SK-N-SH treated with all-trans-retinoic acid at 6 μM for 48 hours (cell line): ENCODE measurements at regions not wholly inside any gene's neighbourhood (a gene's known extent, or its start where the extent isn't known, plus 50 kb on each side); places are given as distances from the start of the nearest gene placed in this dataset.

Source experiments
- ATAC-seq: fragments of 200-7000 bp; cut with Tn5 transposase; 3 replicates; pipeline ENCODE4 v1.9.1; 2020; ENCODE audit warnings: mild to moderate bottlenecking, moderate library complexity
- ARNTL ChIP-seq: fragments of 450-650 bp; formaldehyde crosslinking; IDR thresholded peaks from 2 replicates; pipeline ENCODE4 v1.5.0; 2020; ENCODE audit warnings: low read depth, mild to moderate bottlenecking, moderate library complexity, borderline replicate concordance
- BACH2 ChIP-seq: fragments of 250-450 bp; sonication (Bioruptor Pico); IDR thresholded peaks from 2 replicates; pipeline ENCODE4 v1.9.0; 2021; ENCODE audit warnings: mild to moderate bottlenecking, borderline replicate concordance
- CSDC2 ChIP-seq: fragments of 250-450 bp; sonication (Bioruptor Pico); IDR thresholded peaks from 2 replicates; pipeline ENCODE4 v1.5.0; 2020; ENCODE audit warnings: mild to moderate bottlenecking, moderate library complexity
- ESRRG ChIP-seq: fragments of 250-450 bp; sonication (Bioruptor Pico); IDR thresholded peaks from 2 replicates; pipeline ENCODE4 v1.6.1; 2021; ENCODE audit warnings: mild to moderate bottlenecking
- GLIS3 ChIP-seq: fragments of 250-450 bp; sonication (Bioruptor Pico); IDR thresholded peaks from 2 replicates; pipeline ENCODE4 v1.5.0; 2020; ENCODE audit warnings: mild to moderate bottlenecking, moderate library complexity
- ISL1 ChIP-seq: fragments of 250-450 bp; sonication (Bioruptor Pico); IDR thresholded peaks from 2 replicates; pipeline ENCODE4 v2.1.2; 2022; ENCODE audit warnings: mild to moderate bottlenecking, moderate library complexity
- OSR1 ChIP-seq: fragments of 250-450 bp; sonication (Bioruptor Pico); IDR thresholded peaks from 2 replicates; pipeline ENCODE4 v1.8.0; 2022; ENCODE audit warnings: moderate library complexity, mild to moderate bottlenecking, inconsistent platforms
- PATZ1 ChIP-seq: fragments of 250-450 bp; sonication (Bioruptor Pico); IDR thresholded peaks from 2 replicates; pipeline ENCODE4 v1.8.0; 2020; ENCODE audit warnings: mild to moderate bottlenecking, moderate library complexity, borderline replicate concordance
- POU6F1 ChIP-seq: fragments of 250-450 bp; sonication (Bioruptor Pico); IDR thresholded peaks from 2 replicates; pipeline ENCODE4 v1.8.0; 2021; ENCODE audit warnings: low read depth, mild to moderate bottlenecking, moderate library complexity, borderline replicate concordance
- PPARA ChIP-seq: fragments of 250-450 bp; sonication (Bioruptor Pico); IDR thresholded peaks from 2 replicates; pipeline ENCODE4 v1.5.0; 2020; ENCODE audit warnings: mild to moderate bottlenecking, borderline replicate concordance
- RARB ChIP-seq: fragments of 250-450 bp; sonication (Bioruptor Pico); IDR thresholded peaks from 2 replicates; pipeline ENCODE4 v1.8.0; 2021; ENCODE audit warnings: mild to moderate bottlenecking, moderate library complexity
- TCF4 ChIP-seq: fragments of 250-450 bp; sonication (Bioruptor Pico); IDR thresholded peaks from 2 replicates; pipeline ENCODE4 v1.8.0; 2021; ENCODE audit warnings: mild to moderate bottlenecking, moderate library complexity, borderline replicate concordance
- TOX ChIP-seq: fragments of 250-450 bp; sonication (Bioruptor Pico); IDR thresholded peaks from 2 replicates; pipeline ENCODE4 v1.8.0; 2021; ENCODE audit warnings: mild to moderate bottlenecking, moderate library complexity, borderline replicate concordance
- ZC3H10 ChIP-seq: fragments of 250-450 bp; sonication (Bioruptor Pico); IDR thresholded peaks from 2 replicates; pipeline ENCODE4 v1.5.1; 2021; ENCODE audit warnings: mild to moderate bottlenecking, moderate library complexity
- ZNF565 ChIP-seq: fragments of 450-650 bp; formaldehyde crosslinking; conservative IDR thresholded peaks from 2 replicates; pipeline ENCODE4 v1.5.0; 2020; ENCODE audit warnings: low read depth, mild to moderate bottlenecking, moderate library complexity
- ZNF70 ChIP-seq: fragments of 450-650 bp; formaldehyde crosslinking; IDR thresholded peaks from 2 replicates; pipeline ENCODE4 v1.5.0; 2020; ENCODE audit warnings: mild to moderate bottlenecking, moderate library complexity
- ZNF8 ChIP-seq: fragments of 450-650 bp; formaldehyde crosslinking; IDR thresholded peaks from 2 replicates; pipeline ENCODE4 v1.5.0; 2020; ENCODE audit warnings: mild to moderate bottlenecking, moderate library complexity
- TF ChIP-seq, protein P1 (sequence below): fragments of 250-450 bp; sonication (Bioruptor Pico); IDR thresholded peaks from 2 replicates; pipeline ENCODE4 v1.5.1; 2020; ENCODE audit warnings: low read depth, mild to moderate bottlenecking, moderate library complexity
- TF ChIP-seq, protein P2 (sequence below): fragments of 250-450 bp; sonication (Bioruptor Pico); IDR thresholded peaks from 2 replicates; pipeline ENCODE4 v1.5.1; 2021; ENCODE audit warnings: mild to moderate bottlenecking, moderate library complexity

DNA sequence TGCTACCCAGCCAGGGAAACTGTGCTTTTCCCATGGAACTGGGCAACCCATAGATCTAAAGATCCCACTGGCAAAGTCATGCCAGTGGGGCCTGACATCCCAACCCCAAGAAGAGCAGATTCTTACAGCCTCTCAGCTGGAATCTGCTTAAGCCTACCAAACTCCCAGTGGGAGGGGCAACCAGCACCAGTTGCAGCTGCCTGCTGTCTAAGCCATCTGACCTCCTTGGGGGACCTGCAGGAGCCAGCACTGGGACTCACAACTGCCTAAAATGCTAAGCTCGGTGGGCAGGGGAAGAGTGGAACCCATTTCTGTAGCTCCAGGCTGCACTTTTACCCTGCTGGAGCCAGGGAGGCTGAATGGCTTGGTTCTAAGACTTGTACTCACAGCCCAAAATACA lies 770.7 kb upstream of the SLC8A1 start:
- no peak for ATAC-seq
- no peak for TF ChIP-seq ZC3H10
- no peak for TF ChIP-seq ZNF565 (CRISPR knock-in tag)
- TF ChIP-seq ESRRG (CRISPR knock-in tag), result no peak
- TF ChIP-seq PPARA (CRISPR knock-in tag), result no peak
- no peak for TF ChIP-seq OSR1
- TF ChIP-seq TOX (CRISPR knock-in tag), result no peak
- TF ChIP-seq ZNF8 (CRISPR knock-in tag), result no peak
- no peak for TF ChIP-seq RARB (CRISPR knock-in tag)
- TF ChIP-seq GLIS3 (CRISPR knock-in tag), result no peak
- no peak for TF ChIP-seq CSDC2 (CRISPR knock-in tag)
- TF ChIP-seq, protein P1, sequence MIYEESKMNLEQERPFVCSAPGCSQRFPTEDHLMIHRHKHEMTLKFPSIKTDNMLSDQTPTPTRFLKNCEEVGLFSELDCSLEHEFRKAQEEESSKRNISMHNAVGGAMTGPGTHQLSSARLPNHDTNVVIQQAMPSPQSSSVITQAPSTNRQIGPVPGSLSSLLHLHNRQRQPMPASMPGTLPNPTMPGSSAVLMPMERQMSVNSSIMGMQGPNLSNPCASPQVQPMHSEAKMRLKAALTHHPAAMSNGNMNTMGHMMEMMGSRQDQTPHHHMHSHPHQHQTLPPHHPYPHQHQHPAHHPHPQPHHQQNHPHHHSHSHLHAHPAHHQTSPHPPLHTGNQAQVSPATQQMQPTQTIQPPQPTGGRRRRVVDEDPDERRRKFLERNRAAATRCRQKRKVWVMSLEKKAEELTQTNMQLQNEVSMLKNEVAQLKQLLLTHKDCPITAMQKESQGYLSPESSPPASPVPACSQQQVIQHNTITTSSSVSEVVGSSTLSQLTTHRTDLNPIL (CRISPR knock-in tag), result no peak
- no peak for TF ChIP-seq POU6F1
- TF ChIP-seq ARNTL (CRISPR knock-in tag), result no peak
- TF ChIP-seq BACH2 (CRISPR knock-in tag), result no peak
- TF ChIP-seq, protein P2, sequence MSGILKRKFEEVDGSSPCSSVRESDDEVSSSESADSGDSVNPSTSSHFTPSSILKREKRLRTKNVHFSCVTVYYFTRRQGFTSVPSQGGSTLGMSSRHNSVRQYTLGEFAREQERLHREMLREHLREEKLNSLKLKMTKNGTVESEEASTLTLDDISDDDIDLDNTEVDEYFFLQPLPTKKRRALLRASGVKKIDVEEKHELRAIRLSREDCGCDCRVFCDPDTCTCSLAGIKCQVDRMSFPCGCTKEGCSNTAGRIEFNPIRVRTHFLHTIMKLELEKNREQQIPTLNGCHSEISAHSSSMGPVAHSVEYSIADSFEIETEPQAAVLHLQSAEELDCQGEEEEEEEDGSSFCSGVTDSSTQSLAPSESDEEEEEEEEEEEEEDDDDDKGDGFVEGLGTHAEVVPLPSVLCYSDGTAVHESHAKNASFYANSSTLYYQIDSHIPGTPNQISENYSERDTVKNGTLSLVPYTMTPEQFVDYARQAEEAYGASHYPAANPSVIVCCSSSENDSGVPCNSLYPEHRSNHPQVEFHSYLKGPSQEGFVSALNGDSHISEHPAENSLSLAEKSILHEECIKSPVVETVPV (CRISPR knock-in tag), result no peak
- no peak for TF ChIP-seq PATZ1
- TF ChIP-seq ZNF70 (CRISPR knock-in tag), result no peak

DNA sequence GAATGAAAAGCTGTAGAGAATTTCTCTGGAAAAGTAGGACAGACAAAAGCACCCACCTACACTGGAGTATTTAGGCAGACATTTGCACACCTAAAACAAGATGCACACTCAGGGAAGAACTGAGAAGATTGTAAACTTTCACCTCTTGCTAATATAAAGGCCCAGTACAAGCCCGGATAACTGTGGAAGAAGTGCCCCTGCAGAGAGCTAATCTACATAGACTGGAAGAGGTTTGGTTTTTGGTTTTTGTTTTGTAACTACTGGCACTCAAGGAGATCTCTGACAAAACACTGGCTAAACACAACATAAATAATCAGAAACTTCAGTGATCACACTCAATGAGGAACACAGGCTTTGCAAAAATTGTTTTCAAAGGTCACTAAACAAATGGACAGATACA lies 782.2 kb upstream of the SLC8A1 start:
- TF ChIP-seq GLIS3 (CRISPR knock-in tag) (no peak), OSR1 (no peak), PPARA (CRISPR knock-in tag) (no peak), TCF4 (CRISPR knock-in tag) (no peak), CSDC2 (CRISPR knock-in tag) (no peak), POU6F1 (no peak), ISL1 (CRISPR knock-in tag) (no peak)
- TF ChIP-seq, protein P1 (CRISPR knock-in tag), result no peak
- no peak for ATAC-seq

- TF ChIP-seq PATZ1, result no peak
- no peak for TF ChIP-seq POU6F1
- no peak for ATAC-seq
Observed at GRCh38 chr2:41241325-41242000, 789.6 kb upstream of the SLC8A1 start.
